ENCODE measurements at regions not wholly inside any gene's neighbourhood (a gene's known extent, or its start where the extent isn't known, plus 50 kb on each side); places are given as distances from the start of the nearest gene placed in this dataset.

- no TSS peak for BruUV-seq (replicated peaks)
- Mint-ChIP-seq H3K27ac (ENCODE audit: unreplicated experiment) (no peak overlapping the region), H3K9me3 (ENCODE audit: low read depth, unreplicated experiment) (no peaks in the 10 kb centered on the region), H3K4me1 (ENCODE audit: low read depth, unreplicated experiment) (no peaks in the 10 kb centered on the region), H3K4me3 (ENCODE audit: low read depth, unreplicated experiment) (no peak overlapping the region), H3K36me3 (ENCODE audit: insufficient read depth, unreplicated experiment) (no peaks in the 10 kb centered on the region), H3K27me3 (ENCODE audit: unreplicated experiment) (no peaks in the 10 kb centered on the region)
- TF ChIP-seq CTCF (IDR thresholded peaks at IDR 0.05; ENCODE audit: unreplicated experiment) = no peak
- CTCF ChIA-PET = no interaction called here
- no peak for DNase-seq
- intact Hi-C loops (cut with micrococcal nuclease; ENCODE audit: unreplicated experiment) = no loop called here
These were observed 115.4 kb upstream of the NDST4 start for GRCh38 chr4:115228851-115229250.

GRCh38 chr4:115222061-115222460 lies 108.6 kb upstream of the NDST4 start:
- no peaks in the 10 kb centered on the region for H3K36me3 Mint-ChIP-seq (ENCODE audit: insufficient read depth, unreplicated experiment)
- H3K27ac Mint-ChIP-seq (ENCODE audit: unreplicated experiment) = no peak overlapping the region
- DNase-seq = no peak
- H3K4me1 Mint-ChIP-seq (ENCODE audit: low read depth, unreplicated experiment) = no peaks in the 10 kb centered on the region
- H3K27me3 Mint-ChIP-seq (ENCODE audit: unreplicated experiment) = no peaks in the 10 kb centered on the region
- no peak for TF ChIP-seq CTCF (IDR thresholded peaks at IDR 0.05; ENCODE audit: unreplicated experiment)
- CTCF ChIA-PET = no interaction called here
- intact Hi-C loops (cut with micrococcal nuclease; ENCODE audit: unreplicated experiment) = no loop called here
- no TSS peak for BruUV-seq (replicated peaks)
- H3K4me3 Mint-ChIP-seq (ENCODE audit: low read depth, unreplicated experiment) = no peak overlapping the region
- no peaks in the 10 kb centered on the region for H3K9me3 Mint-ChIP-seq (ENCODE audit: low read depth, unreplicated experiment)

- Mint-ChIP-seq H3K4me1 (ENCODE audit: low read depth, unreplicated experiment) (no peaks in the 10 kb centered on the region), H3K9me3 (ENCODE audit: low read depth, unreplicated experiment) (no peaks in the 10 kb centered on the region), H3K27ac (ENCODE audit: unreplicated experiment) (no peak overlapping the region), H3K27me3 (ENCODE audit: unreplicated experiment) (no peaks in the 10 kb centered on the region), H3K36me3 (ENCODE audit: insufficient read depth, unreplicated experiment) (no peaks in the 10 kb centered on the region), H3K4me3 (ENCODE audit: low read depth, unreplicated experiment) (no peak overlapping the region)
- DNase-seq = no peak
- TF ChIP-seq CTCF (IDR thresholded peaks at IDR 0.05; ENCODE audit: unreplicated experiment) = no peak
- BruUV-seq (replicated peaks) = no TSS peak
- CTCF ChIA-PET = no interaction called here
- intact Hi-C loops (cut with micrococcal nuclease; ENCODE audit: unreplicated experiment) = loop anchor here (10.0 kb wide), 1 partner anchor 55 kb away; no protein-coding TSS in a partner anchor
These were observed 106.4 kb upstream of the NDST4 start for GRCh38 chr4:115219862-115220261.

- Mint-ChIP-seq H3K27ac (ENCODE audit: unreplicated experiment) (no peak overlapping the region), H3K36me3 (ENCODE audit: insufficient read depth, unreplicated experiment) (no peaks in the 10 kb centered on the region), H3K27me3 (ENCODE audit: unreplicated experiment) (no peaks in the 10 kb centered on the region), H3K4me3 (ENCODE audit: low read depth, unreplicated experiment) (no peak overlapping the region), H3K4me1 (ENCODE audit: low read depth, unreplicated experiment) (no peaks in the 10 kb centered on the region), H3K9me3 (ENCODE audit: low read depth, unreplicated experiment) (no peaks in the 10 kb centered on the region)
- TF ChIP-seq CTCF (IDR thresholded peaks at IDR 0.05; ENCODE audit: unreplicated experiment) = no peak
- CTCF ChIA-PET = no interaction called here
- intact Hi-C loops (cut with micrococcal nuclease; ENCODE audit: unreplicated experiment) = loop anchor here (10.0 kb wide), 1 partner anchor 55 kb away; no protein-coding TSS in a partner anchor
- BruUV-seq (replicated peaks) = no TSS peak
- no peak for DNase-seq
These were observed 106.0 kb upstream of the NDST4 start for GRCh38 chr4:115219315-115219860.
